HepG2 (cell line): ENCODE measurements at regions not wholly inside any gene's neighbourhood (a gene's known extent, or its start where the extent isn't known, plus 50 kb on each side); places are given as distances from the start of the nearest gene placed in this dataset.

ENCODE experiments used
- ATAC-seq: fragments of 200-7000 bp; cut with Tn5 transposase; 3 replicates; pipeline ENCODE4 v1.9.1; 2020; ENCODE audit warnings: mild to moderate bottlenecking, moderate library complexity
- BruUV-seq: library from RNA; stranded (reverse); fragments of 400-500 nt; replicated peaks from 2 replicates; lab custom pipeline; 2021; lab: Mats Ljungman, UMichigan
- CTCF ChIA-PET: fragments of 300-600 bp; formaldehyde crosslinking; extraction: SDS; loops from one replicate; lab custom pipeline; 2021; ENCODE audit warnings: low total read pairs, inconsistent platforms, low intra/inter-chr PET ratio; lab: Yijun Ruan, JAX
- POLR2A ChIA-PET: fragments of 350-600 bp; sonication (Branson Sonifier 250); formaldehyde crosslinking; loops from one replicate; lab custom pipeline; 2020; ENCODE audit warnings: antibody characterized with exemption, inconsistent platforms; lab: Yijun Ruan, JAX
- DNase-seq: peaks from one replicate; pipeline ENCODE4 v3.0.0-alpha.2; 2015; ENCODE audit warnings: low spot score
- FAIRE-seq: peaks from 3 replicates; lab custom pipeline; 2011; peaks lifted over from hg19 to GRCh38; lab: Jason Lieb, UNC
- H2AFZ ChIP-seq: one replicate; pipeline ENCODE4 v1.6.1; 2011; ENCODE audit warnings: low read length, inconsistent platforms
- H3K27ac ChIP-seq: fragments of 300-600 bp; 3 replicates; pipeline ENCODE4 v1.8.0; 2011; ENCODE audit warnings: mixed run types, mild to moderate bottlenecking, mixed read lengths, low read length, inconsistent platforms; ENCODE audit not compliant: insufficient read depth; ENCODE audit errors: extremely low read length
- H3K27me3 ChIP-seq, 2 experiments: fragments of 200-600 bp in 1 of 2; 2 replicates in 1 of 2; 3 replicates in 1 of 2; pipeline versions ENCODE4 v1.6.0 to v1.8.0; 2011; ENCODE audit warnings: low read length in 2 of 2, mild to moderate bottlenecking in 2 of 2, moderate library complexity in 2 of 2, inconsistent platforms in 1 of 2; ENCODE audit not compliant: insufficient read depth in 2 of 2, control insufficient read depth in 1 of 2
- H3K36me3 ChIP-seq, 2 experiments: fragments of 200-600 bp in 1 of 2; replicated peaks in 1 of 2; 2 replicates in 1 of 2; 3 replicates in 1 of 2; pipeline versions ENCODE4 v1.5.1 to v1.8.0; 2011; ENCODE audit warnings: low read length in 2 of 2, inconsistent platforms in 1 of 2; ENCODE audit not compliant: insufficient read depth in 2 of 2, control insufficient read depth in 1 of 2
- H3K4me1 ChIP-seq: 2 replicates; pipeline ENCODE4 v1.5.1; 2012; ENCODE audit warnings: low read length, inconsistent platforms; ENCODE audit not compliant: insufficient read depth
- H3K4me2 ChIP-seq: 2 replicates; pipeline ENCODE4 v1.6.0; 2011; ENCODE audit warnings: low read depth, low read length, inconsistent platforms
- H3K4me3 ChIP-seq, 3 experiments: fragments of 200-600 bp in 1 of 3; sonication (generic), shearing (Covaris generic) in 1 of 3; replicated peaks in 1 of 3; 2 replicates each; pipeline ENCODE4 v1.5.1; 2011 to 2016; ENCODE audit warnings: low read length in 3 of 3, inconsistent platforms in 2 of 3, low read depth in 2 of 3, mild to moderate bottlenecking in 2 of 3, control low read depth in 1 of 3, mixed read lengths in 1 of 3; ENCODE audit not compliant: insufficient read depth in 1 of 3
- H3K79me2 ChIP-seq: one replicate; pipeline ENCODE4 v1.6.1; 2011; ENCODE audit warnings: low read length, inconsistent platforms; ENCODE audit not compliant: insufficient read depth
- H3K9ac ChIP-seq: 2 replicates; pipeline ENCODE4 v1.6.0; 2011; ENCODE audit warnings: mild to moderate bottlenecking, low read depth, low read length, inconsistent platforms; ENCODE audit not compliant: insufficient read depth
- H3K9me3 ChIP-seq: 2 replicates; pipeline ENCODE4 v1.5.1; 2012; ENCODE audit warnings: mild to moderate bottlenecking, low read length
- H4K20me1 ChIP-seq: 2 replicates; pipeline ENCODE4 v1.6.0; 2011; ENCODE audit warnings: inconsistent platforms, mild to moderate bottlenecking, low read length, moderate library complexity; ENCODE audit not compliant: insufficient read depth
- FOXO1 ChIP-seq: sonication (generic); formaldehyde crosslinking; IDR thresholded peaks from 2 replicates; pipeline ENCODE4 v1.4.0; 2020; ENCODE audit warnings: missing genetic modification reagents
- IKZF5 ChIP-seq: IDR thresholded peaks from 2 replicates; pipeline ENCODE4 v1.6.1; 2018; ENCODE audit warnings: missing genetic modification reagents, mild to moderate bottlenecking, missing compliant biosample characterization
- KDM2A ChIP-seq: sonication (generic); formaldehyde crosslinking; IDR thresholded peaks from 2 replicates; pipeline ENCODE4 v1.4.0; 2020; ENCODE audit warnings: low read depth, missing genetic modification reagents, borderline replicate concordance
- ZGPAT ChIP-seq: IDR thresholded peaks from 2 replicates; pipeline ENCODE4 v1.6.1; 2016; ENCODE audit warnings: mild to moderate bottlenecking
- ZNF296 ChIP-seq: sonication (generic); formaldehyde crosslinking; conservative IDR thresholded peaks from 2 replicates; pipeline ENCODE4 v1.5.0; 2020; ENCODE audit warnings: mild to moderate bottlenecking, missing genetic modification reagents
- ZNF761 ChIP-seq: sonication (generic); formaldehyde crosslinking; conservative IDR thresholded peaks from 2 replicates; pipeline ENCODE4 v1.4.0; 2020; ENCODE audit warnings: mild to moderate bottlenecking, missing genetic modification reagents
- WGBS: methylation state at CpG from one replicate; pipeline ENCODE4 v1.1.6; 2017; ENCODE audit warnings: low lambda C conversion rate; 5-methylcytosine and 5-hydroxymethylcytosine counted together
- in situ Hi-C: cut with HindIII; loops from 2 replicates; pipeline ENCODE4 v1.10.0; 2017; ENCODE audit warnings: low pct_unique_long_range_greater_than_20kb; ENCODE audit not compliant: extremely low pct_ligation_motif_present
- intact Hi-C: fragments of 100-400 bp; cut with micrococcal nuclease; formaldehyde crosslinking; loops from one replicate; pipeline ENCODE4 v1.10.0; 2022; ENCODE audit not compliant: unreplicated experiment

- intact Hi-C loops = no loop called here
- 7% methylated on average over 1 of the region's 1 CpG for WGBS
- Histone ChIP-seq H3K27ac (no peak overlapping the region), H3K9me3 (no peaks in the 10 kb centered on the region), H3K27me3 (no peaks in the 10 kb centered on the region), H3K4me2 (no peak overlapping the region), H3K4me1 (peaks cover 23% of the 10 kb centered on the region), H3K9ac (no peak overlapping the region), H2AFZ (no peak overlapping the region), H4K20me1 (no peaks in the 10 kb centered on the region), H3K79me2 (no peaks in the 10 kb centered on the region), H3K4me3 (no peak overlapping the region), H3K36me3 (no peaks in the 10 kb centered on the region)
- DNase-seq (no peak), ATAC-seq (no peak), FAIRE-seq (no peak)
- ChIA-PET CTCF (no interaction called here), POLR2A (no interaction called here)
- BruUV-seq = no TSS peak
- in situ Hi-C loops = no loop called here
- TF ChIP-seq KDM2A (CRISPR knock-in tag) (no peak), ZNF296 (CRISPR knock-in tag) (no peak), ZNF761 (CRISPR knock-in tag) (no peak), ZGPAT (CRISPR knock-in tag) (no peak), FOXO1 (CRISPR knock-in tag) (no peak), IKZF5 (CRISPR knock-in tag) (no peak)
Observed at GRCh38 chr3:110932567-110932966, 139.0 kb upstream of the NECTIN3 start.
